ENCODE measurements at regions not wholly inside any gene's neighbourhood (a gene's known extent, or its start where the extent isn't known, plus 50 kb on each side); places are given as distances from the start of the nearest gene placed in this dataset.

DNA sequence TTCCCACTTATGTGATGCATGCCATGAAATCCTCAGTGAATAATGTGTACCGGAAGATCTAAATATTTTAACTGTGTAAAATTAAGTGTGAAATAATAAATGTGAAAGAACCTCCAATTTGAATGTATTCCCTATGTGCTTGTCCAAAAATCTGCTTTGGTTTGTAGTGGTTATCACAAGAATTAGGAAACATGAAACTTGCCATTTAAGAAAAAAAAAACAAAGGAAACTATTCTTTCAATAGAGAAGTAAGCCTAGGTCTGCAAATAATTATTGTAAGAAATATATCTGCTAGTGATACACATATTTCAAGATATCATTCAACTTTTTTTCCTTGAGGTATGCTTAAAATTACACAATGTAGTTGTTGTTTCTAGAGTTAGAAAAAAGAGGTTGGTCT is 500.4 kb downstream of the SLC6A15 start (continued):
- no peak for TF ChIP-seq CHD7 (IDR thresholded peaks at IDR 0.05; ENCODE audit: insufficient replicate concordance, low read length)
- TF ChIP-seq EGR1 (IDR thresholded peaks at IDR 0.05; ENCODE audit: borderline replicate concordance, low read depth, low read length) = no peak
- no peak for TF ChIP-seq SAP30 (IDR thresholded peaks at IDR 0.05; ENCODE audit: insufficient read depth, insufficient replicate concordance, low read length)
- TF ChIP-seq EZH2 (IDR thresholded peaks at IDR 0.05; ENCODE audit: low read depth, low read length, severe bottlenecking) = no peak

Measured in H1 (cell line).